CD1c-positive myeloid dendritic cell (primary cell): ENCODE measurements at regions not wholly inside any gene's neighbourhood (a gene's known extent, or its start where the extent isn't known, plus 50 kb on each side); places are given as distances from the start of the nearest gene placed in this dataset.

ENCODE experiments used
- DNase-seq: peaks from one replicate; pipeline ENCODE4 v3.0.0-alpha.2; 2016; ENCODE audit errors: extremely low spot score

DNA sequence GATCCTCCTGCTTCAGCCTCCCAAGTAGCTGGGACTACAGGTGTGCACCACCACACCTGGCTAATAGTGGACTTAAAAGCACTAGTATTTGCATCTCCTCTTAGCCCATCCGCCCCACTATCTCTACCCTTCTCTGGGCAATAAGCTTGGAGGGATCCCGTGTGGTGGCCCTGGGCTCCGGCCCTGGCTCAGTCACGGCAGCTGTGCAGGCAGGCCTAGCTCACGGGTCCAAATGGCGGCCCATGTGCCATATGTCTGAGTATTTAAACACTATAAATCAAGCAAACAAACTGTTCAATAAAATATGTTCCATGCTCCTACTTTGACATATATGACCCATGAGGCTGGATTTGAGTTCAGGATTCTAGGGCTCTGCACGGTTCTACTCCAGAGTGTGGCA is 118.4 kb downstream of the BANF2 start:
- no peak for DNase-seq

- no peak for DNase-seq
Measured at GRCh38 chr20:17816804-17817587, 117.2 kb downstream of the BANF2 start.

- DNase-seq = no peak
Measured at GRCh38 chr20:17811628-17811965, 111.8 kb downstream of the BANF2 start.

DNA sequence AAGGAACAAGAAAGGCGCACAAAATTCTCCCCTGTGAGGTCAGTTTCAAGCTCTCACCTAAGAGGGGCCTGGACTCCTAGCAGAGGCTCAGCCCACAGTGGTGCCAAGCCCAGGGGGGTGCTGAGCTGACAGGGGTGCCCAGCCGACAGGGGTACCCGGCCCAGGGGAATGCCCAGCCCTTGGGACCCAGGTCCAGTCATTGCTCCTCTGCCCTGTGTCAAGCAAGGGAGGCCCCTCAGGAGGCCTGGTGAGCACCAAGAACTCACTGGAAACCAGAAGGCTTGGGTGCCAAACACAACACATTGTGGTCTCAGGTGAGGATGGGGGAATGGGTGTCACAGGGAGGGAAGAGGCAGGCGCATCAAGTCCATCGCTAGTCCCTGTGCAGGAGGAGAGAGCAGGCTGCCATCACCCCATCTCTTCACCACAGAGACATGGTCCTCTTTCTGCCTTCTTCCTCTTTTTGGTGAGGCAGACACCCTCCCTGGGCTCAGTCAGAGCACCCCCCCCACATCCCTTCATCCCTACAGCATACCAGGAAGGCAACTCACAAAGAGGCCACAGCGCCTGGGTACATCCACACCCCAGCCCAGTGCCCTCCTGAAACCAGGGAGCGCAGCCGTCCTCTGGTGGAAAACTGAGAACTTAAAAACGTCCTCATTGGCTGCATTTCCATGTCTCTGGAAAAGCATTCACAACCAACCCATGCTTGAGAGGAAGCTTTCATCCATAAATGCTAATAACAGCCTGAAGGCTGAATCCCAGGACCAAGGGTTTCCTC is 111.3 kb downstream of the BANF2 start:
- DNase-seq = no peak

DNA sequence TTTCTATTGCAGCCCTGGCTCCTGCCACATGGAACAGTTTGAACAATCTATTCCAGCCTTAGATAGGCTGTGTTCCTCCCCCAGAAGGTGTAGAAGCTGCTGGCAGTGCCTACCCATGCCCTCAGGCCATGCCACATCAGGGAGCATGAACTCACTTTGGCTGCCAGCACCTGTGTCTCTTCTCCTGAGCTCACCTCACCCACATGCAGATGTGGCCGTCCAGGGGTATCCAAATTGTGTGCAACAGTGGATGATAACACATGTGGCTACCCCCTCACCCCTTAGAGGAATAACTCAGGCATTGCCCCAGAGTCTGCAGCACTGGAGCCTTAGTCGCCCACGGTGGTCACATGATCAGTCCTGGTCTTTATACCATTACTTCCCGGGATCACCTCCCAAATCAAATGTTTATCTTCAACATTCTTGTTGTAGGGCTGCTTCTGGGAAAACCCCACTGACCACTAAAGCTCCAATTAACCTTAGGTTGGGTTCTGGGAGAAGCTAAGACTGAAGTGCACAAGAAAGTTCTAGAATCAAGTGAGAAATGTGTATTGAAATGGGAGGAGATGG is 110.4 kb downstream of the BANF2 start:
- no peak for DNase-seq

- DNase-seq = no peak
Measured at GRCh38 chr20:17809362-17810061, 109.7 kb downstream of the BANF2 start.

GRCh38 chr20:17808782-17809181 is 109.0 kb downstream of the BANF2 start:
- DNase-seq = no peak

- DNase-seq = no peak
Measured at GRCh38 chr20:17808357-17808756, 108.6 kb downstream of the BANF2 start.

GRCh38 chr20:17807651-17808050 is 107.9 kb downstream of the BANF2 start:
- no peak for DNase-seq

- DNase-seq = no peak
Measured at GRCh38 chr20:17806739-17807441, 107.1 kb downstream of the BANF2 start.

GRCh38 chr20:17806107-17806506 is 106.3 kb downstream of the BANF2 start:
- DNase-seq = no peak

- no peak for DNase-seq
Measured at GRCh38 chr20:17803765-17804164, 104.0 kb downstream of the BANF2 start.

- no peak for DNase-seq
Measured at GRCh38 chr20:17799575-17800227, 99.9 kb downstream of the BANF2 start.

DNA sequence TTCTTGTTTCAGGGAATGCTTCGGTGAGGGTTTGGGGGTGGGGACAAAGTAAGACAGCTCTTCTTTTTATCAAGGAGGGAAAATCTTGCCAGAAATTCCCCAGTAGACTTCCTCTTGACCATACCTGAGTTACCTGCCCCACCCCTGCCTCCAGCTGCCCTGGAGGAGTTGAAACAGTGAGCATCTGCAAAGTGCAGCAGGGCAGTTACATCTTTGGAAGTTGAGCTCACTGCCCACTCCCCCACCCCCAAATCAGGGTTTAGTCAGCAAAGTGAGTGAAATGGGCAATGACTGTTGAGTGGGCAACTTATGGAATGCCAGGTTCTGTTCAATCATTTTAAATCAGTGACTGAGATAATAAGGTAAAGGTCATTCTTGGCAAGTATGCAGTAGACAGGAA is 98.8 kb downstream of the BANF2 start:
- no peak for DNase-seq

GRCh38 chr20:17797579-17797978 is 97.8 kb downstream of the BANF2 start:
- no peak for DNase-seq

DNA sequence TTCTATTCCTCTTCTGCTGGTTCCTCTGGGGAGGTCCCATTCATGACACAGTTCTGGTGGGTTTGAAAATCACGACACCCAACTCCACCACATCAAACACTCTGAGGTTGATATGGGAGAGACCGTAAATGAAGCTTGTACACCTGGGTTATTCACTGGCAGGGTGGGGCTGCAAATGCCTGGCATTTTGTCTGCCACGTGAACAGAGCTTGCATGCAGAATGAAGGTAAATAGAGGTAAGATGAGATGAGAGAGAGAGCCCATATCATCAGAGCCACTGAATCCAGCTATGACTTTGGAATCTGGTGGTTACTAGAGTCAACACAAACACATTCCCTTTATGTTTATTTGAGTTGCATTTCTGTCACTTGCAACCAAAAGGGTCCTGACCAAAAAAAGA is 97.4 kb downstream of the BANF2 start:
- no peak for DNase-seq

- peak; percentile 32 for DNase-seq
Measured at GRCh38 chr20:17796091-17796563, 96.4 kb downstream of the BANF2 start.

GRCh38 chr20:17795501-17796071 is 95.8 kb downstream of the BANF2 start:
- peak; percentile 9 for DNase-seq

DNA sequence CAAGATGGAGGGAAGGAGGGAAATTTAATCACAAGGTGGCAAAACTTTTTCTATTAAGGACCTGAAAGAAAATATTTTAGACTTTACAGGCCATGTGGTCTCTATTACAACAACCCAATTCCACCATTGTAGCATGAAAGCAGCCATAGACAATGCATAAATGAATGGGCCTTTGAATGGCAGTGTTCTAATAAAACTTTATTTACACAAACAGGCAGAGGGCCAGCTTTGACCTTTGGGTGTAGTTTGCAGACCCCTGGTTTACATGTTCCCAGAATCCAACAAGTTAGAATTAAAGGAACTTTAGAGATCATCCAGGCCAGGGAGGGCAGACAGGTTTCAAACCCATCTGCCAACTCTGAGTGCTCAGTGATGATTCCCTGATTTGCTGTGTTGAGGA is 95.2 kb downstream of the BANF2 start:
- no peak for DNase-seq

- no peak for DNase-seq
Measured at GRCh38 chr20:17794400-17794799, 94.6 kb downstream of the BANF2 start.

GRCh38 chr20:17793986-17794385 is 94.2 kb downstream of the BANF2 start:
- no peak for DNase-seq
